PC-3 (cell line): ENCODE measurements at regions not wholly inside any gene's neighbourhood (a gene's known extent, or its start where the extent isn't known, plus 50 kb on each side); places are given as distances from the start of the nearest gene placed in this dataset.

ENCODE experiments used
- EZH2 ChIP-seq: fragments of 300-600 bp; sonication (generic); IDR thresholded peaks from one replicate; pipeline ENCODE4 v1.6.1; 2017; ENCODE audit warnings: antibody characterized with exemption, mild to moderate bottlenecking, low read length; ENCODE audit not compliant: unreplicated experiment
- EZH2phosphoT487 ChIP-seq: fragments of 300-600 bp; sonication (generic); IDR thresholded peaks from 2 replicates; pipeline ENCODE4 v1.6.1; 2018; ENCODE audit warnings: mild to moderate bottlenecking, antibody characterized with exemption, low read length, borderline replicate concordance
- TF ChIP-seq, protein P1 (sequence below): fragments of 300-600 bp; sonication (generic); conservative IDR thresholded peaks from 2 replicates; pipeline ENCODE4 v1.5.1; 2017; ENCODE audit warnings: antibody characterized with exemption, low read depth, mild to moderate bottlenecking, low read length

DNA sequence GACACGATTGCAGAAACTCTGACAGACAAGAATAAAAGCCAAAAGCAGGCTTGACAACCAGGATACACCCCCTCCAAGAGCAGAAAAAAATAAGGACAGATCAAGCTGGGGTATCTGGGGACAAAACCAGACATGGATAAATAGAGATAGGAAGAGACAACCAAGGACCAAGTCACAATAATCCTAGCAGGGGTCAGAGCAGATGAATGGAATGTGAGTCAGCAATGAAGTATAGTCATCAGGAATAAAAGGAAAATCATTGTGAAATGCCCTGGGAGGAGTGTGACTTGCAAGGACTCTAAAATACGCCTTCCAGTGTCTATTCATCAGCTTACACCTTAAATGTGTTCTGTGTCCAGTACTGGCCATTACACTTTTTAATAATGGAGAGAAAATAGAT is 206.8 kb downstream of the CAAP1 start:
- TF ChIP-seq, protein P1, sequence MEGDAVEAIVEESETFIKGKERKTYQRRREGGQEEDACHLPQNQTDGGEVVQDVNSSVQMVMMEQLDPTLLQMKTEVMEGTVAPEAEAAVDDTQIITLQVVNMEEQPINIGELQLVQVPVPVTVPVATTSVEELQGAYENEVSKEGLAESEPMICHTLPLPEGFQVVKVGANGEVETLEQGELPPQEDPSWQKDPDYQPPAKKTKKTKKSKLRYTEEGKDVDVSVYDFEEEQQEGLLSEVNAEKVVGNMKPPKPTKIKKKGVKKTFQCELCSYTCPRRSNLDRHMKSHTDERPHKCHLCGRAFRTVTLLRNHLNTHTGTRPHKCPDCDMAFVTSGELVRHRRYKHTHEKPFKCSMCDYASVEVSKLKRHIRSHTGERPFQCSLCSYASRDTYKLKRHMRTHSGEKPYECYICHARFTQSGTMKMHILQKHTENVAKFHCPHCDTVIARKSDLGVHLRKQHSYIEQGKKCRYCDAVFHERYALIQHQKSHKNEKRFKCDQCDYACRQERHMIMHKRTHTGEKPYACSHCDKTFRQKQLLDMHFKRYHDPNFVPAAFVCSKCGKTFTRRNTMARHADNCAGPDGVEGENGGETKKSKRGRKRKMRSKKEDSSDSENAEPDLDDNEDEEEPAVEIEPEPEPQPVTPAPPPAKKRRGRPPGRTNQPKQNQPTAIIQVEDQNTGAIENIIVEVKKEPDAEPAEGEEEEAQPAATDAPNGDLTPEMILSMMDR: no peak
- TF ChIP-seq EZH2phosphoT487 (no peak), EZH2 (no peak)
